Transverse colon (tissue), 4 donors: ENCODE measurements at regions not wholly inside any gene's neighbourhood (a gene's known extent, or its start where the extent isn't known, plus 50 kb on each side); places are given as distances from the start of the nearest gene placed in this dataset.
"Not testable (repeated sequence)": the region's sequence is repeated elsewhere in the genome, so short reads cannot be mapped to it uniquely, and the experiment has no call there.

Experiments
- DNase-seq: peaks from one replicate; pipeline ENCODE4 v3.0.0-alpha.2; 2019
- H3K27ac ChIP-seq, 4 donors: fragments of 200-600 bp; sonication (generic); 2 replicates each; pipeline ENCODE4 v1.5.1; 2016 to 2018; ENCODE audit warnings: inconsistent platforms in 4 of 4
- H3K27me3 ChIP-seq: fragments of 200-600 bp; sonication (generic); 2 replicates; pipeline ENCODE4 v1.5.1; 2017; ENCODE audit warnings: inconsistent platforms
- H3K36me3 ChIP-seq, 4 donors: fragments of 200-600 bp; sonication (generic); 2 replicates each; pipeline ENCODE4 v1.5.1; 2017 to 2019; ENCODE audit warnings: inconsistent platforms in 4 of 4
- H3K4me1 ChIP-seq, 4 donors: fragments of 200-600 bp; sonication (generic); 2 replicates each; pipeline ENCODE4 v1.5.1; 2017 to 2020; ENCODE audit warnings: inconsistent platforms in 4 of 4
- H3K4me3 ChIP-seq, 4 donors: fragments of 200-600 bp; sonication (generic); 1 replicate in 1 of 4; 2 replicates in 3 of 4; pipeline versions ENCODE4 v1.5.1 to v1.6.1; 2017 to 2019; ENCODE audit warnings: inconsistent platforms in 4 of 4
- H3K9me3 ChIP-seq, 2 donors: fragments of 200-600 bp; sonication (generic); 2 replicates each; pipeline ENCODE4 v1.5.1; 2017 to 2019; ENCODE audit warnings: inconsistent platforms in 2 of 2
- CTCF ChIP-seq, 5 experiments: fragments of 200-600 bp in 3 of 5; fragments of 450-650 bp in 2 of 5; sonication (generic) in 3 of 5; IDR thresholded peaks; 1 replicate in 2 of 5; 2 replicates in 3 of 5; pipeline ENCODE4 v1.5.1; 2016 to 2017; ENCODE audit warnings: antibody characterized with exemption in 5 of 5, inconsistent platforms in 3 of 5, mild to moderate bottlenecking in 2 of 5, moderate library complexity in 1 of 5
- EP300 ChIP-seq: sonication (generic); formaldehyde crosslinking; IDR thresholded peaks from one replicate; pipeline ENCODE4 v1.6.1; 2017; ENCODE audit warnings: antibody characterized with exemption, low read depth
- POLR2A ChIP-seq: fragments of 450-650 bp; IDR thresholded peaks from one replicate; pipeline ENCODE4 v1.6.1; 2016; ENCODE audit warnings: antibody characterized with exemption, mild to moderate bottlenecking, moderate library complexity
- POLR2AphosphoS5 ChIP-seq, 3 donors: sonication (generic); formaldehyde crosslinking; IDR thresholded peaks; one replicate each; pipeline ENCODE4 v1.6.1; 2016; ENCODE audit warnings: antibody characterized with exemption in 3 of 3
- WGBS, 2 donors: methylation state at CpG; one replicate each; pipeline ENCODE4 v1.1.5; 2018; ENCODE audit warnings: low coverage in 1 of 2; 5-methylcytosine and 5-hydroxymethylcytosine counted together
- in situ Hi-C, 4 donors: fragments of 200-750 bp; cut with MboI; loops; one replicate each; pipeline versions ENCODE4 v1.15.0 to v1.15.1; 2017; ENCODE audit warnings: low sequenced_read_pairs in 3 of 4, low pct_ligation_motif_present in 1 of 4, low pct_unique_long_range_greater_than_20kb in 1 of 4
- intact Hi-C: fragments of 100-400 bp; cut with DNase I; formaldehyde crosslinking; loops from one replicate; pipeline ENCODE4 v1.15.1; 2023; ENCODE audit warnings: low total_unique reads

GRCh38 chr10:63692220-63692896 is 171.2 kb downstream of the REEP3 start:
- peak overlapping the region; percentile 9 to 40 (median 20) for H3K27ac ChIP-seq
- WGBS, 2 donors = 68 to 77% methylated on average over 1 to 2 of the region's 2 CpGs

GRCh38 chr10:63693021-63693420 is 171.8 kb downstream of the REEP3 start:
- DNase-seq, in situ Hi-C loops, intact Hi-C loops, H3K27me3 ChIP-seq, H3K4me3 ChIP-seq, H3K9me3 ChIP-seq, H3K36me3 ChIP-seq: not testable (repeated sequence)
- peaks cover 0 to 12% (median 0%) of the 10 kb centered on the region in 4 donors for H3K4me1 ChIP-seq
- peak overlapping the region in 3 of 4 donors; percentile 9 to 40 (median 13) for H3K27ac ChIP-seq
- 40 to 41% methylated on average over 1 of the region's 1 CpG for whole genome bisulfite sequencing, 2 donors

More at GRCh38 chr10:63692220-63692896, 171.2 kb downstream of the REEP3 start:
- Histone ChIP-seq H3K9me3 (no peaks in the 10 kb centered on the region), H3K4me1 (peaks cover 0 to 12% (median 0%) of the 10 kb centered on the region in 4 donors), H3K4me3 (no peak overlapping the region), H3K36me3 (no peaks in the 10 kb centered on the region), H3K27me3 (no peaks in the 10 kb centered on the region)
- TF ChIP-seq EP300 (no peak), POLR2A (no peak), CTCF (IDR thresholded peaks at IDR 0.05) (no peak), POLR2AphosphoS5 (IDR thresholded peaks at IDR 0.05) (no peak)
- intact Hi-C loops = no loop called here
- no peak for DNase-seq
- in situ Hi-C loops = no loop called here

GRCh38 chr10:63696205-63696604 is 175.0 kb downstream of the REEP3 start:
- intact Hi-C loops = no loop called here
- 68 to 78% methylated on average over 3 of the region's 3 CpGs for WGBS, 2 donors
- TF ChIP-seq EP300 = no peak
- no peak for TF ChIP-seq POLR2AphosphoS5 (IDR thresholded peaks at IDR 0.05)
- no peak for TF ChIP-seq POLR2A
- TF ChIP-seq CTCF (IDR thresholded peaks at IDR 0.05) = no peak

GRCh38 chr10:63697956-63698786 is 177.0 kb downstream of the REEP3 start:
- Histone ChIP-seq H3K4me3 (no peak overlapping the region), H3K27ac (peak overlapping the region in 1 of 4 donors; percentile 77), H3K9me3 (no peaks in the 10 kb centered on the region), H3K4me1 (peaks cover 0 to 25% (median 19%) of the 10 kb centered on the region in 4 donors), H3K27me3 (no peaks in the 10 kb centered on the region), H3K36me3 (no peaks in the 10 kb centered on the region)
- no peak for DNase-seq
- in situ Hi-C loops (no loop called here), intact Hi-C loops (no loop called here)
- TF ChIP-seq POLR2A (no peak), CTCF (IDR thresholded peaks at IDR 0.05) (no peak), EP300 (no peak), POLR2AphosphoS5 (IDR thresholded peaks at IDR 0.05) (no peak)
- WGBS, 2 donors = 78 to 90% methylated on average over 7 of the region's 7 CpGs

More at GRCh38 chr10:63696205-63696604, 175.0 kb downstream of the REEP3 start:
- DNase-seq = no peak
- peaks cover 0 to 34% (median 19%) of the 10 kb centered on the region in 4 donors for H3K4me1 ChIP-seq
- no peak overlapping the region for H3K4me3 ChIP-seq
- H3K9me3 ChIP-seq = no peaks in the 10 kb centered on the region
- H3K36me3 ChIP-seq = no peaks in the 10 kb centered on the region
- no peaks in the 10 kb centered on the region for H3K27me3 ChIP-seq
- no peak overlapping the region for H3K27ac ChIP-seq
- in situ Hi-C loops = no loop called here
